ENCODE measurements at regions not wholly inside any gene's neighbourhood (a gene's known extent, or its start where the extent isn't known, plus 50 kb on each side); places are given as distances from the start of the nearest gene placed in this dataset.

GRCh38 chr6:16836144-16836981 is 75.1 kb upstream of the ATXN1 start:
- TF ChIP-seq CTCF (IDR thresholded peaks at IDR 0.05) (no peak), POLR2A (IDR thresholded peaks at IDR 0.05) (no peak)

Measured in adrenal gland (tissue), 5 donors.